ENCODE measurements at regions not wholly inside any gene's neighbourhood (a gene's known extent, or its start where the extent isn't known, plus 50 kb on each side); places are given as distances from the start of the nearest gene placed in this dataset.

DNA sequence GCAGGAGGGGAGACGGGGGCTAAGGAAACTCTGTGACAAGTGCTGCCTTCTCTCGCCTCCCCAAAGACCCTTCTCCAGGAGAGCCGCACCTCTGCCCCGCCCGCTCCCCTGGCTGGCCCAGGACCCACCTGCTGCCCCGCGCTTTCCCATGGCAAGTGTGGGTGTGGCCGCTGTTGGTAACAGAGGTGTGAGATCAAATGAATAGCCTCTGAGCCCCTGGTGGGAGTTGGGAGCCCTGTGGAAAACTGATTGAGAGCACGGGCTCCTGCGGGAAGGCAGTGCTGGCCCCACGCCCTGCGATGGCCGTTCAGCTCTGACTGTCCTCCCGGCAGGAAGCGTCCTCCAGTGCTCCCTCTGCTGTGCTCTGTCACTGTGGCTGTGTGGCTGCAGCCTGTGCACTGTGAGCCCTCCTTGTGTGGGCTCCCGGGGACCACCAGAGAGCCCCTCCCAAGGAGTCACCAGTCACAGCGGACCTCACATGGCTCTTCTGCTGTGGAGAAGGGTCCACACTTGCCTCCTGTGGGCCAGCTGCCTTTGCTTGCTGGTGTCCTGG is 1275.9 kb downstream of the BRD1 start:
- TF ChIP-seq, protein P1, sequence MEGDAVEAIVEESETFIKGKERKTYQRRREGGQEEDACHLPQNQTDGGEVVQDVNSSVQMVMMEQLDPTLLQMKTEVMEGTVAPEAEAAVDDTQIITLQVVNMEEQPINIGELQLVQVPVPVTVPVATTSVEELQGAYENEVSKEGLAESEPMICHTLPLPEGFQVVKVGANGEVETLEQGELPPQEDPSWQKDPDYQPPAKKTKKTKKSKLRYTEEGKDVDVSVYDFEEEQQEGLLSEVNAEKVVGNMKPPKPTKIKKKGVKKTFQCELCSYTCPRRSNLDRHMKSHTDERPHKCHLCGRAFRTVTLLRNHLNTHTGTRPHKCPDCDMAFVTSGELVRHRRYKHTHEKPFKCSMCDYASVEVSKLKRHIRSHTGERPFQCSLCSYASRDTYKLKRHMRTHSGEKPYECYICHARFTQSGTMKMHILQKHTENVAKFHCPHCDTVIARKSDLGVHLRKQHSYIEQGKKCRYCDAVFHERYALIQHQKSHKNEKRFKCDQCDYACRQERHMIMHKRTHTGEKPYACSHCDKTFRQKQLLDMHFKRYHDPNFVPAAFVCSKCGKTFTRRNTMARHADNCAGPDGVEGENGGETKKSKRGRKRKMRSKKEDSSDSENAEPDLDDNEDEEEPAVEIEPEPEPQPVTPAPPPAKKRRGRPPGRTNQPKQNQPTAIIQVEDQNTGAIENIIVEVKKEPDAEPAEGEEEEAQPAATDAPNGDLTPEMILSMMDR (IDR thresholded peaks at IDR 0.05; ENCODE audit: low read length): no peak
- TF ChIP-seq EZH2phosphoT487 (IDR thresholded peaks at IDR 0.05; ENCODE audit: low read length): no peak

Measured in MM.1S (cell line).